Astrocyte (in vitro differentiated cells and primary cell): ENCODE measurements at regions not wholly inside any gene's neighbourhood (a gene's known extent, or its start where the extent isn't known, plus 50 kb on each side); places are given as distances from the start of the nearest gene placed in this dataset.

ENCODE experiments used
- DNase-seq: peaks from one replicate; pipeline ENCODE4 v3.0.0-alpha.2; 2010; ENCODE audit warnings: low read depth
- FAIRE-seq: peaks from 2 replicates; lab custom pipeline; 2011; peaks lifted over from hg19 to GRCh38; lab: Jason Lieb, UNC
- H2AFZ ChIP-seq: 2 replicates; pipeline ENCODE4 v1.6.0; 2012; ENCODE audit warnings: low read depth, low read length, inconsistent platforms
- H3K27ac ChIP-seq: 2 replicates; pipeline ENCODE4 v1.5.1; 2011; ENCODE audit warnings: low read depth, low read length, inconsistent platforms
- H3K27me3 ChIP-seq: 2 replicates; pipeline ENCODE4 v1.6.0; 2011; ENCODE audit warnings: low read length, inconsistent platforms; ENCODE audit not compliant: insufficient read depth
- H3K36me3 ChIP-seq: 2 replicates; pipeline ENCODE4 v1.5.1; 2011; ENCODE audit warnings: low read length, inconsistent platforms; ENCODE audit not compliant: insufficient read depth
- H3K4me1 ChIP-seq: 2 replicates; pipeline ENCODE4 v1.5.1; 2011; ENCODE audit warnings: low read length, inconsistent platforms; ENCODE audit not compliant: insufficient read depth
- H3K4me2 ChIP-seq: 2 replicates; pipeline ENCODE4 v1.6.0; 2012; ENCODE audit warnings: low read length, inconsistent platforms
- H3K4me3 ChIP-seq: 2 replicates; pipeline ENCODE4 v1.5.1; 2011; ENCODE audit warnings: low read depth, mild to moderate bottlenecking, low read length, inconsistent platforms; ENCODE audit not compliant: insufficient read depth
- H3K79me2 ChIP-seq: 2 replicates; pipeline ENCODE4 v1.6.0; 2012; ENCODE audit warnings: mild to moderate bottlenecking, low read length, inconsistent platforms; ENCODE audit not compliant: insufficient read depth
- H3K9ac ChIP-seq: 2 replicates; pipeline ENCODE4 v1.6.0; 2012; ENCODE audit warnings: mild to moderate bottlenecking, low read length, inconsistent platforms
- H3K9me3 ChIP-seq: 2 replicates; pipeline ENCODE4 v1.5.1; 2012; ENCODE audit warnings: low read depth, mild to moderate bottlenecking, low read length, inconsistent platforms; ENCODE audit not compliant: insufficient read depth
- H4K20me1 ChIP-seq: 2 replicates; pipeline ENCODE4 v1.6.0; 2012; ENCODE audit warnings: low read length, inconsistent platforms; ENCODE audit not compliant: insufficient read depth
- H3K27ac Mint-ChIP-seq: one replicate; pipeline ENCODE4 v1.8.0; 2021; ENCODE audit warnings: mild to moderate bottlenecking, mixed read lengths; ENCODE audit not compliant: unreplicated experiment
- H3K27me3 Mint-ChIP-seq: one replicate; pipeline ENCODE4 v1.8.0; 2021; ENCODE audit warnings: low read depth, mixed read lengths; ENCODE audit not compliant: unreplicated experiment
- H3K36me3 Mint-ChIP-seq: one replicate; pipeline ENCODE4 v1.8.0; 2021; ENCODE audit warnings: low read depth, mixed read lengths; ENCODE audit not compliant: unreplicated experiment
- H3K4me1 Mint-ChIP-seq: one replicate; pipeline ENCODE4 v1.8.0; 2021; ENCODE audit warnings: low read depth, mixed read lengths; ENCODE audit not compliant: unreplicated experiment
- H3K4me3 Mint-ChIP-seq: one replicate; pipeline ENCODE4 v1.8.0; 2021; ENCODE audit warnings: mild to moderate bottlenecking, moderate library complexity, mixed read lengths; ENCODE audit not compliant: unreplicated experiment
- H3K9me3 Mint-ChIP-seq: one replicate; pipeline ENCODE4 v1.8.0; 2021; ENCODE audit warnings: mild to moderate bottlenecking, mixed read lengths; ENCODE audit not compliant: unreplicated experiment
- CTCF ChIP-seq: IDR thresholded peaks from 2 replicates; pipeline ENCODE4 v1.5.1; 2011; ENCODE audit warnings: low read depth, mild to moderate bottlenecking, inconsistent platforms, low read length, moderate library complexity; ENCODE audit not compliant: insufficient read depth
- EZH2 ChIP-seq: IDR thresholded peaks from 2 replicates; pipeline ENCODE4 v1.6.1; 2012; ENCODE audit warnings: mild to moderate bottlenecking, low read length, inconsistent platforms; ENCODE audit not compliant: insufficient read depth

- no peaks in the 10 kb centered on the region for H3K79me2 ChIP-seq
- no peak overlapping the region for H3K4me3 Mint-ChIP-seq
- no peaks in the 10 kb centered on the region for H3K9me3 ChIP-seq
- FAIRE-seq (no peak), DNase-seq (no peak)
- no peaks in the 10 kb centered on the region for H3K36me3 ChIP-seq
- no peaks in the 10 kb centered on the region for H3K36me3 Mint-ChIP-seq
- H3K9me3 Mint-ChIP-seq, result peaks cover 6% of the 10 kb centered on the region
- H3K27me3 Mint-ChIP-seq, result no peaks in the 10 kb centered on the region
- no peak overlapping the region for H3K27ac Mint-ChIP-seq
- no peak overlapping the region for H2AFZ ChIP-seq
- H3K4me1 Mint-ChIP-seq, result no peaks in the 10 kb centered on the region
- H3K4me3 ChIP-seq, result no peak overlapping the region
- H3K9ac ChIP-seq, result no peak overlapping the region
- no peak overlapping the region for H3K4me2 ChIP-seq
- no peaks in the 10 kb centered on the region for H3K4me1 ChIP-seq
- no peak overlapping the region for H3K27ac ChIP-seq
- H3K27me3 ChIP-seq, result no peaks in the 10 kb centered on the region
- no peak for TF ChIP-seq EZH2
- TF ChIP-seq CTCF, result no peak
- no peaks in the 10 kb centered on the region for H4K20me1 ChIP-seq
Measured at GRCh38 chr20:7178004-7178403, 410.5 kb downstream of the BMP2 start.

GRCh38 chr20:7180256-7181045, 413.0 kb downstream of the BMP2 start:
- no peaks in the 10 kb centered on the region for H3K36me3 ChIP-seq
- no peaks in the 10 kb centered on the region for H3K4me1 ChIP-seq
- no peak overlapping the region for H3K27ac Mint-ChIP-seq
- H3K9me3 Mint-ChIP-seq, result peaks cover 6% of the 10 kb centered on the region
- H3K9me3 ChIP-seq, result no peaks in the 10 kb centered on the region
- H3K4me3 ChIP-seq, result no peak overlapping the region
- H3K4me2 ChIP-seq, result no peak overlapping the region
- no peaks in the 10 kb centered on the region for H4K20me1 ChIP-seq
- no peak overlapping the region for H3K9ac ChIP-seq
- H2AFZ ChIP-seq, result no peak overlapping the region
- H3K79me2 ChIP-seq, result no peaks in the 10 kb centered on the region
- no peak overlapping the region for H3K4me3 Mint-ChIP-seq
- FAIRE-seq (no peak), DNase-seq (peak; percentile 7)
- H3K36me3 Mint-ChIP-seq, result no peaks in the 10 kb centered on the region
- no peaks in the 10 kb centered on the region for H3K4me1 Mint-ChIP-seq
- TF ChIP-seq CTCF (no peak), EZH2 (no peak)
- H3K27me3 ChIP-seq, result no peaks in the 10 kb centered on the region
- no peaks in the 10 kb centered on the region for H3K27me3 Mint-ChIP-seq
- H3K27ac ChIP-seq, result no peak overlapping the region

GRCh38 chr20:7189231-7189630, 421.7 kb downstream of the BMP2 start:
- Mint-ChIP-seq H3K9me3 (no peaks in the 10 kb centered on the region), H3K27me3 (no peaks in the 10 kb centered on the region), H3K4me1 (peaks cover 2% of the 10 kb centered on the region), H3K4me3 (no peak overlapping the region), H3K36me3 (no peaks in the 10 kb centered on the region), H3K27ac (no peak overlapping the region)
- H2AFZ ChIP-seq, result no peak overlapping the region
- FAIRE-seq (no peak), DNase-seq (no peak)
- H3K27ac ChIP-seq, result no peak overlapping the region
- no peak overlapping the region for H3K4me3 ChIP-seq
- H3K27me3 ChIP-seq, result no peaks in the 10 kb centered on the region
- H3K4me2 ChIP-seq, result no peak overlapping the region
- H3K36me3 ChIP-seq, result no peaks in the 10 kb centered on the region
- H3K9ac ChIP-seq, result no peak overlapping the region
- H4K20me1 ChIP-seq, result no peaks in the 10 kb centered on the region
- H3K4me1 ChIP-seq, result no peaks in the 10 kb centered on the region
- no peaks in the 10 kb centered on the region for H3K9me3 ChIP-seq
- no peak for TF ChIP-seq CTCF
- no peak for TF ChIP-seq EZH2
- no peaks in the 10 kb centered on the region for H3K79me2 ChIP-seq
